HCT116 (cell line): ENCODE measurements at regions not wholly inside any gene's neighbourhood (a gene's known extent, or its start where the extent isn't known, plus 50 kb on each side); places are given as distances from the start of the nearest gene placed in this dataset.

Source experiments
- ATAC-seq: fragments of 200-7000 bp; cut with Tn5 transposase; 2 replicates; pipeline ENCODE4 v1.9.1; 2020; ENCODE audit warnings: mild to moderate bottlenecking, moderate library complexity
- BruUV-seq: library from RNA; stranded (reverse); fragments of 400-500 nt; replicated peaks from 2 replicates; lab custom pipeline; 2021; lab: Mats Ljungman, UMichigan
- CTCF ChIA-PET: fragments of 300-600 bp; sonication (Branson Sonifier 250); formaldehyde crosslinking; loops from one replicate; lab custom pipeline; 2021; ENCODE audit warnings: antibody characterized with exemption; lab: Charles Lee
- POLR2A ChIA-PET: fragments of 300-600, 350-600 bp; sonication (Branson Sonifier 250); formaldehyde crosslinking; loops from one replicate; lab custom pipeline; 2021; ENCODE audit warnings: antibody characterized with exemption; lab: Charles Lee
- RAD21 ChIA-PET, 2 experiments: fragments of 300-600 bp; sonication (Branson Sonifier 250); formaldehyde crosslinking; loops; one replicate each; lab custom pipeline; 2023; ENCODE audit warnings: low total read pairs in 2 of 2; ENCODE audit not compliant: uncharacterized antibody in 2 of 2, unreplicated experiment in 2 of 2, low non-redundant PET in 1 of 2; lab: Charles Lee
- DNase-seq: peaks from one replicate; pipeline ENCODE4 v3.0.0-alpha.2; 2010; ENCODE audit warnings: low read depth, low spot score
- H2AFZ ChIP-seq: fragments of 200-600 bp; shearing (Covaris generic), sonication (generic); 2 replicates; pipeline ENCODE4 v1.6.1; 2017; ENCODE audit warnings: low read depth, mixed run types, mixed read lengths, antibody characterized with exemption, low read length; ENCODE audit not compliant: poor library complexity, severe bottlenecking
- H3K27ac ChIP-seq: 2 replicates; pipeline ENCODE4 v1.5.1; 2012; ENCODE audit warnings: low read depth, low read length
- H3K27me3 ChIP-seq: fragments of 200-600 bp; sonication (generic); 2 replicates; pipeline ENCODE4 v1.6.1; 2016; ENCODE audit warnings: mixed run types, low read length, mixed read lengths; ENCODE audit not compliant: insufficient read depth
- H3K36me3 ChIP-seq, 2 experiments: fragments of 200-500 bp in 1 of 2; fragments of 200-600 bp in 1 of 2; sonication (Bioruptor generic) in 1 of 2; sonication (generic) in 1 of 2; 2 replicates each; pipeline versions ENCODE4 v1.5.1 to v1.6.1; 2014 to 2016; ENCODE audit warnings: low read length in 2 of 2, inconsistent platforms in 1 of 2, mixed read lengths in 1 of 2, mixed run types in 1 of 2; ENCODE audit not compliant: insufficient read depth in 2 of 2, control insufficient read depth in 1 of 2
- H3K4me1 ChIP-seq, 2 experiments: fragments of 200-600 bp in 1 of 2; sonication (generic) in 1 of 2; 2 replicates each; pipeline versions ENCODE4 v1.5.1 to v1.6.1; 2012 to 2017; ENCODE audit warnings: low read length in 2 of 2, inconsistent platforms in 1 of 2, mild to moderate bottlenecking in 1 of 2, mixed read lengths in 1 of 2, mixed run types in 1 of 2, moderate library complexity in 1 of 2; ENCODE audit not compliant: insufficient read depth in 2 of 2, control insufficient read depth in 1 of 2
- H3K4me2 ChIP-seq: fragments of 200-600 bp; sonication (generic); 2 replicates; pipeline ENCODE4 v1.6.1; 2017; ENCODE audit warnings: mixed run types, low read length, mixed read lengths
- H3K4me3 ChIP-seq, 2 experiments: fragments of 200-600 bp in 1 of 2; sonication (generic) in 1 of 2; replicated peaks in 1 of 2; 2 replicates each; pipeline ENCODE4 v1.5.1; 2011 to 2016; ENCODE audit warnings: low read length in 2 of 2, control low read depth in 1 of 2, low read depth in 1 of 2, mild to moderate bottlenecking in 1 of 2, mixed read lengths in 1 of 2, mixed run types in 1 of 2
- H3K79me2 ChIP-seq: fragments of 200-600 bp; sonication (generic); 2 replicates; pipeline ENCODE4 v1.6.1; 2017; ENCODE audit warnings: mild to moderate bottlenecking, mixed run types, low read length, moderate library complexity, mixed read lengths; ENCODE audit not compliant: insufficient read depth
- H3K9ac ChIP-seq: fragments of 200-600 bp; sonication (generic); 2 replicates; pipeline ENCODE4 v1.6.1; 2016; ENCODE audit warnings: low read length, mixed read lengths
- H3K9me2 ChIP-seq: fragments of 200-600 bp; sonication (generic), shearing (Covaris generic); 2 replicates; pipeline ENCODE4 v1.6.1; 2017; ENCODE audit warnings: mixed run types, mild to moderate bottlenecking, moderate library complexity; ENCODE audit not compliant: insufficient read depth
- H3K9me3 ChIP-seq, 2 experiments: fragments of 200-500 bp in 1 of 2; fragments of 200-600 bp in 1 of 2; sonication (Bioruptor generic) in 1 of 2; sonication (generic) in 1 of 2; 2 replicates each; pipeline ENCODE4 v1.6.1; 2014 to 2017; ENCODE audit warnings: low read length in 2 of 2, mixed read lengths in 2 of 2, inconsistent platforms in 1 of 2, low read depth in 1 of 2, mild to moderate bottlenecking in 1 of 2, mixed run types in 1 of 2, moderate library complexity in 1 of 2; ENCODE audit not compliant: control insufficient read depth in 1 of 2, insufficient read depth in 1 of 2
- H4K20me1 ChIP-seq: fragments of 200-600 bp; sonication (generic), shearing (Covaris generic); 2 replicates; pipeline ENCODE4 v1.6.1; 2017; ENCODE audit warnings: mixed run types, mild to moderate bottlenecking, moderate library complexity; ENCODE audit not compliant: insufficient read depth
- CEBPB ChIP-seq: IDR thresholded peaks from 2 replicates; pipeline ENCODE4 v1.6.1; 2012; ENCODE audit warnings: low read depth
- EGR1 ChIP-seq: IDR thresholded peaks from 2 replicates; pipeline ENCODE4 v1.6.1; 2012; ENCODE audit warnings: low read depth
- EZH2 ChIP-seq: fragments of 200-600 bp; sonication (generic); IDR thresholded peaks from 2 replicates; pipeline ENCODE4 v1.6.1; 2017; ENCODE audit warnings: antibody characterized with exemption, mixed run types
- FOSL1 ChIP-seq: IDR thresholded peaks from 2 replicates; pipeline ENCODE4 v1.6.1; 2012; ENCODE audit warnings: low read depth
- JUND ChIP-seq: IDR thresholded peaks from 2 replicates; pipeline ENCODE4 v1.6.1; 2012
- POLR2A ChIP-seq: IDR thresholded peaks from 2 replicates; pipeline ENCODE4 v1.7.0; 2011; ENCODE audit warnings: borderline replicate concordance; ENCODE audit not compliant: insufficient read depth, insufficient read length; ENCODE audit errors: extremely low read depth
- POLR2AphosphoS5 ChIP-seq: IDR thresholded peaks from 2 replicates; pipeline ENCODE4 v1.6.1; 2011; ENCODE audit warnings: mild to moderate bottlenecking, low read depth, low read length, moderate library complexity
- RAD21 ChIP-seq: IDR thresholded peaks from 2 replicates; pipeline ENCODE4 v1.6.1; 2012; ENCODE audit warnings: low read depth, mild to moderate bottlenecking
- REST ChIP-seq: IDR thresholded peaks from 2 replicates; pipeline ENCODE4 v1.6.1; 2012; ENCODE audit warnings: low read depth
- SIN3A ChIP-seq: IDR thresholded peaks from 2 replicates; pipeline ENCODE4 v1.6.1; 2012; ENCODE audit warnings: low read depth
- SP1 ChIP-seq: IDR thresholded peaks from 2 replicates; pipeline ENCODE4 v1.6.1; 2012; ENCODE audit warnings: low read depth
- SRF ChIP-seq: IDR thresholded peaks from 2 replicates; pipeline ENCODE4 v1.6.1; 2012; ENCODE audit warnings: low read depth
- TCF7L2 ChIP-seq: IDR thresholded peaks from 2 replicates; pipeline ENCODE4 v1.7.0; 2011; ENCODE audit warnings: borderline replicate concordance, inconsistent platforms; ENCODE audit not compliant: insufficient read depth, insufficient read length; ENCODE audit errors: extremely low read depth
- ZFX ChIP-seq: fragments of 450-650 bp; IDR thresholded peaks from 2 replicates; pipeline ENCODE4 v1.6.1; 2017
- intact Hi-C: fragments of 100-400 bp; cut with micrococcal nuclease; formaldehyde crosslinking; loops from 2 replicates; pipeline ENCODE4 v1.10.0; 2022
- TF ChIP-seq, protein P1 (sequence below): IDR thresholded peaks from 2 replicates; pipeline ENCODE4 v1.6.1; 2011; ENCODE audit warnings: mild to moderate bottlenecking, low read length, moderate library complexity; ENCODE audit not compliant: insufficient replicate concordance; ENCODE audit errors: extremely low read depth

- TF ChIP-seq REST, result no peak
- no peak for TF ChIP-seq EZH2
- TF ChIP-seq POLR2A, result no peak
- TF ChIP-seq JUND, result no peak
- TF ChIP-seq RAD21, result no peak
- TF ChIP-seq, all 23 proteins: peak for 0
Measured at GRCh38 chr10:42948040-42948439, 128.8 kb upstream of the RET start (continued).

- ChIA-PET RAD21 (no interaction called here), POLR2A (no interaction called here), CTCF (no interaction called here)
- Histone ChIP-seq H3K9me3 (no peaks in the 10 kb centered on the region), H4K20me1 (no peaks in the 10 kb centered on the region), H3K4me2 (no peak overlapping the region), H3K9me2 (no peaks in the 10 kb centered on the region), H3K27ac (no peak overlapping the region), H3K36me3 (no peaks in the 10 kb centered on the region), H3K4me1 (peaks cover 13 to 16% of the 10 kb centered on the region in 2 experiments; a peak in 3 of 4 replicates), H3K9ac (no peak overlapping the region), H3K4me3 (no peak overlapping the region), H2AFZ (no peak overlapping the region), H3K27me3 (no peaks in the 10 kb centered on the region), H3K79me2 (no peaks in the 10 kb centered on the region)
- TF ChIP-seq CEBPB (no peak), EZH2 (no peak), SIN3A (no peak), ZFX (no peak), RAD21 (no peak), REST (no peak), FOSL1 (no peak), SRF (no peak), POLR2A (no peak), POLR2AphosphoS5 (no peak), JUND (no peak), TCF7L2 (no peak), SP1 (no peak), EGR1 (no peak)
- TF ChIP-seq, protein P1, sequence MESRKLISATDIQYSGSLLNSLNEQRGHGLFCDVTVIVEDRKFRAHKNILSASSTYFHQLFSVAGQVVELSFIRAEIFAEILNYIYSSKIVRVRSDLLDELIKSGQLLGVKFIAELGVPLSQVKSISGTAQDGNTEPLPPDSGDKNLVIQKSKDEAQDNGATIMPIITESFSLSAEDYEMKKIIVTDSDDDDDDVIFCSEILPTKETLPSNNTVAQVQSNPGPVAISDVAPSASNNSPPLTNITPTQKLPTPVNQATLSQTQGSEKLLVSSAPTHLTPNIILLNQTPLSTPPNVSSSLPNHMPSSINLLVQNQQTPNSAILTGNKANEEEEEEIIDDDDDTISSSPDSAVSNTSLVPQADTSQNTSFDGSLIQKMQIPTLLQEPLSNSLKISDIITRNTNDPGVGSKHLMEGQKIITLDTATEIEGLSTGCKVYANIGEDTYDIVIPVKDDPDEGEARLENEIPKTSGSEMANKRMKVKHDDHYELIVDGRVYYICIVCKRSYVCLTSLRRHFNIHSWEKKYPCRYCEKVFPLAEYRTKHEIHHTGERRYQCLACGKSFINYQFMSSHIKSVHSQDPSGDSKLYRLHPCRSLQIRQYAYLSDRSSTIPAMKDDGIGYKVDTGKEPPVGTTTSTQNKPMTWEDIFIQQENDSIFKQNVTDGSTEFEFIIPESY, result no peak
- no TSS peak for BruUV-seq
- intact Hi-C loops, result no loop called here
- ATAC-seq (no peak), DNase-seq (no peak)
Measured at GRCh38 chr10:42949287-42949686, 127.6 kb upstream of the RET start.
